H1 (cell line): ENCODE measurements at regions not wholly inside any gene's neighbourhood (a gene's known extent, or its start where the extent isn't known, plus 50 kb on each side); places are given as distances from the start of the nearest gene placed in this dataset.

ENCODE experiments used
- CTCF ChIA-PET: fragments of 300-600 bp; sonication (Branson Sonifier 250); formaldehyde crosslinking; loops from one replicate; lab custom pipeline; 2021; ENCODE audit not compliant: partially characterized antibody; lab: Charles Lee
- POLR2A ChIA-PET: fragments of 300-600 bp; sonication (Branson Sonifier 250); formaldehyde crosslinking; loops from one replicate; lab custom pipeline; 2021; ENCODE audit warnings: inconsistent platforms; ENCODE audit not compliant: partially characterized antibody; lab: Charles Lee
- DNase-seq, 2 experiments: peaks; one replicate each; pipeline versions ENCODE4 v3.0.0 to v3.0.0-alpha.2; 2010 to 2022; ENCODE audit warnings: low spot score in 2 of 2, low read depth in 1 of 2, mixed read lengths in 1 of 2
- FAIRE-seq: peaks from 2 replicates; lab custom pipeline; 2011; peaks lifted over from hg19 to GRCh38; lab: Jason Lieb, UNC
- H2AFZ ChIP-seq: 2 replicates; pipeline ENCODE4 v1.8.1; 2012; ENCODE audit warnings: low read length, inconsistent platforms
- H2AK5ac ChIP-seq: 2 replicates; pipeline ENCODE4 v1.6.1; 2013; ENCODE audit warnings: low read depth, low read length
- H2BK120ac ChIP-seq: replicated peaks from 2 replicates; pipeline ENCODE3; 2013; ENCODE audit warnings: low read depth, low read length, inconsistent platforms
- H2BK12ac ChIP-seq: 2 replicates; pipeline ENCODE4 v1.6.1; 2013; ENCODE audit warnings: low read depth, low read length
- H2BK15ac ChIP-seq: 2 replicates; pipeline ENCODE4 v1.6.1; 2013; ENCODE audit warnings: low read length
- H2BK20ac ChIP-seq: 2 replicates; pipeline ENCODE4 v1.6.1; 2013; ENCODE audit warnings: low read length
- H2BK5ac ChIP-seq: 2 replicates; pipeline ENCODE4 v1.6.1; 2013; ENCODE audit warnings: low read depth, low read length
- H3K14ac ChIP-seq: 2 replicates; pipeline ENCODE4 v1.6.1; 2013; ENCODE audit warnings: inconsistent platforms; ENCODE audit not compliant: insufficient read length
- H3K18ac ChIP-seq: 2 replicates; pipeline ENCODE4 v1.6.1; 2013; ENCODE audit warnings: low read length; ENCODE audit errors: extremely low read depth
- H3K23ac ChIP-seq: 2 replicates; pipeline ENCODE4 v1.6.1; 2013; ENCODE audit warnings: inconsistent platforms; ENCODE audit not compliant: insufficient read length
- H3K23me2 ChIP-seq: 2 replicates; pipeline ENCODE4 v1.6.1; 2013; ENCODE audit warnings: low read depth, low read length
- H3K27ac ChIP-seq: 2 replicates; pipeline ENCODE4 v1.6.1; 2011; ENCODE audit warnings: low read depth, low read length, inconsistent platforms
- H3K27me3 ChIP-seq, 4 experiments: replicated peaks in 1 of 4; 1 replicate in 1 of 4; 2 replicates in 3 of 4; pipeline versions ENCODE4 v1.6.1 to v1.8.1; 2011 to 2013; ENCODE audit warnings: low read length in 3 of 4, mild to moderate bottlenecking in 3 of 4, inconsistent platforms in 2 of 4, mixed read lengths in 2 of 4, moderate library complexity in 1 of 4; ENCODE audit not compliant: control insufficient read depth in 3 of 4, insufficient read depth in 3 of 4; ENCODE audit errors: extremely low read depth in 1 of 4
- H3K36me3 ChIP-seq, 4 experiments: 2 replicates each; pipeline versions ENCODE4 v1.6.1 to v1.8.1; 2011 to 2013; ENCODE audit warnings: mild to moderate bottlenecking in 4 of 4, low read length in 3 of 4, moderate library complexity in 2 of 4, control low read depth in 1 of 4, inconsistent platforms in 1 of 4; ENCODE audit not compliant: insufficient read depth in 4 of 4, control insufficient read depth in 2 of 4
- H3K4ac ChIP-seq: replicated peaks from 2 replicates; pipeline ENCODE3; 2013; ENCODE audit warnings: low read length, low read depth, mixed read lengths, inconsistent platforms; ENCODE audit not compliant: insufficient read length
- H3K4me1 ChIP-seq, 4 experiments: replicated peaks in 1 of 4; 1 replicate in 1 of 4; 2 replicates in 3 of 4; pipeline versions ENCODE4 v1.6.1 to v1.8.1; 2011 to 2013; ENCODE audit warnings: low read length in 3 of 4, inconsistent platforms in 2 of 4, mixed read lengths in 1 of 4; ENCODE audit not compliant: insufficient read depth in 4 of 4, control insufficient read depth in 3 of 4
- H3K4me2 ChIP-seq, 2 experiments: 2 replicates each; pipeline versions ENCODE4 v1.6.1 to v1.8.1; 2011 to 2013; ENCODE audit warnings: low read depth in 2 of 2, low read length in 2 of 2, control low read depth in 1 of 2, inconsistent platforms in 1 of 2, mild to moderate bottlenecking in 1 of 2; ENCODE audit not compliant: insufficient read depth in 1 of 2
- H3K4me3 ChIP-seq, 4 experiments: fragments of 200-600, 300-600 bp in 1 of 4; sonication (generic), shearing (Covaris generic), sonication (Bioruptor Twin) in 1 of 4; 2 replicates each; pipeline versions ENCODE4 v1.5.1 to v1.8.1; 2011 to 2016; ENCODE audit warnings: low read length in 4 of 4, low read depth in 3 of 4, control low read depth in 2 of 4, inconsistent platforms in 2 of 4, mild to moderate bottlenecking in 2 of 4, mixed read lengths in 1 of 4, moderate library complexity in 1 of 4; ENCODE audit not compliant: insufficient read depth in 2 of 4; ENCODE audit errors: extremely low read depth in 1 of 4
- H3K56ac ChIP-seq: replicated peaks from 2 replicates; pipeline ENCODE3; 2013; ENCODE audit warnings: low read depth, mild to moderate bottlenecking, mixed read lengths, low read length, inconsistent platforms; ENCODE audit not compliant: insufficient read length
- H3K79me1 ChIP-seq: 2 replicates; pipeline ENCODE4 v1.6.1; 2013; ENCODE audit warnings: low read depth, low read length, control low read depth
- H3K79me2 ChIP-seq, 2 experiments: 2 replicates each; pipeline versions ENCODE4 v1.6.1 to v1.8.1; 2012 to 2013; ENCODE audit warnings: low read length in 2 of 2, mild to moderate bottlenecking in 2 of 2, inconsistent platforms in 1 of 2; ENCODE audit not compliant: insufficient read depth in 2 of 2, control insufficient read depth in 1 of 2
- H3K9ac ChIP-seq, 4 experiments: replicated peaks in 1 of 4; 1 replicate in 1 of 4; 2 replicates in 3 of 4; pipeline versions ENCODE4 v1.6.1 to v1.8.1; 2011 to 2013; ENCODE audit warnings: low read depth in 3 of 4, low read length in 3 of 4, control low read depth in 2 of 4, mild to moderate bottlenecking in 2 of 4, moderate library complexity in 2 of 4, inconsistent platforms in 1 of 4; ENCODE audit errors: extremely low read depth in 1 of 4
- H3K9me3 ChIP-seq, 2 experiments: 2 replicates each; pipeline versions ENCODE4 v1.6.1 to v1.8.1; 2012 to 2013; ENCODE audit warnings: mild to moderate bottlenecking in 2 of 2, moderate library complexity in 2 of 2, control low read depth in 1 of 2, inconsistent platforms in 1 of 2, low read depth in 1 of 2, low read length in 1 of 2, mixed read lengths in 1 of 2; ENCODE audit not compliant: insufficient read depth in 2 of 2
- H4K20me1 ChIP-seq, 2 experiments: replicated peaks in 1 of 2; 2 replicates each; pipeline versions ENCODE3 to v1.8.1; 2011 to 2013; ENCODE audit warnings: inconsistent platforms in 2 of 2, low read length in 2 of 2, mild to moderate bottlenecking in 1 of 2; ENCODE audit not compliant: insufficient read depth in 2 of 2, control insufficient read depth in 1 of 2
- H4K5ac ChIP-seq: 2 replicates; pipeline ENCODE4 v1.6.1; 2013; ENCODE audit warnings: low read length, low read depth, mixed read lengths, inconsistent platforms; ENCODE audit not compliant: insufficient read length
- H4K8ac ChIP-seq: 2 replicates; pipeline ENCODE4 v1.8.0; 2013; ENCODE audit warnings: mild to moderate bottlenecking, moderate library complexity, low read length, inconsistent platforms; ENCODE audit not compliant: insufficient read depth; ENCODE audit errors: extremely low read depth
- H4K91ac ChIP-seq: replicated peaks from 2 replicates; pipeline ENCODE3; 2013; ENCODE audit warnings: low read length, mixed read lengths, inconsistent platforms; ENCODE audit not compliant: insufficient read length
- ASH2L ChIP-seq: fragments of 200-600, 300-600 bp; sonication (generic); IDR thresholded peaks from one replicate; pipeline ENCODE4 v1.7.1; 2017; ENCODE audit warnings: low read length
- ATF2 ChIP-seq: IDR thresholded peaks from 2 replicates; pipeline ENCODE4 v1.6.1; 2012; ENCODE audit warnings: low read length, inconsistent platforms
- HDAC6 ChIP-seq: IDR thresholded peaks from one replicate; pipeline ENCODE4 v1.7.1; 2012; ENCODE audit warnings: low read depth, mild to moderate bottlenecking, inconsistent platforms, low read length, moderate library complexity
- MAFK ChIP-seq: IDR thresholded peaks from 2 replicates; pipeline ENCODE4 v1.6.1; 2012; ENCODE audit warnings: low read depth, mild to moderate bottlenecking, improper control_type of control experiment, low read length
- RFX5 ChIP-seq: IDR thresholded peaks from 2 replicates; pipeline ENCODE4 v1.6.1; 2011; ENCODE audit warnings: low read depth, low read length, improper control_type of control experiment, borderline replicate concordance
- RNF2 ChIP-seq: fragments of 200-900, 300-1000 bp; sonication (generic); IDR thresholded peaks from 2 replicates; pipeline ENCODE4 v1.7.1; 2016; ENCODE audit warnings: borderline replicate concordance, low read depth, mild to moderate bottlenecking, antibody characterized with exemption, low read length; ENCODE audit not compliant: poor library complexity, severe bottlenecking; ENCODE audit errors: missing control alignments
- SP2 ChIP-seq: IDR thresholded peaks from 2 replicates; pipeline ENCODE4 v1.6.1; 2012; ENCODE audit warnings: mild to moderate bottlenecking, low read length, inconsistent platforms
- WGBS, 2 experiments: shearing (Covaris generic) in 1 of 2; methylation state at CpG; one replicate each; pipeline versions ENCODE4 v1.1.6 to v1.1.7; 2013 to 2015; ENCODE audit warnings: low lambda C conversion rate in 2 of 2, mixed read lengths in 2 of 2, inconsistent platforms in 1 of 2, low coverage in 1 of 2, missing lambda C conversion rate in 1 of 2; ENCODE audit not compliant: insufficient replicate concordance in 2 of 2, insufficient coverage in 1 of 2, insufficient read length in 1 of 2; ENCODE audit errors: extremely low coverage in 1 of 2, missing lambda C conversion rate in 1 of 2; 5-methylcytosine and 5-hydroxymethylcytosine counted together

- no peak overlapping the region for H2BK15ac ChIP-seq
- DNase-seq (no peak), FAIRE-seq (no peak)
- H3K79me2 ChIP-seq, result no peaks in the 10 kb centered on the region
- POLR2A ChIA-PET, result no interaction called here
- no peak overlapping the region for H3K27ac ChIP-seq
- CTCF ChIA-PET, result no interaction called here
- H2AK5ac ChIP-seq, result no peak overlapping the region
- no peak overlapping the region for H3K14ac ChIP-seq
- TF ChIP-seq ASH2L (no peak), RFX5 (no peak), MAFK (peak; percentile 36; the same call in 1 of the 2 replicates), SP2 (no peak), HDAC6 (no peak), ATF2 (no peak), RNF2 (no peak)
- H3K9ac ChIP-seq, result no peak overlapping the region
- no peak overlapping the region for H3K4ac ChIP-seq
- no peak overlapping the region for H4K8ac ChIP-seq
- no peak overlapping the region for H2BK20ac ChIP-seq
- no peak overlapping the region for H2BK5ac ChIP-seq
- no peaks in the 10 kb centered on the region for H3K36me3 ChIP-seq
- H3K79me1 ChIP-seq, result no peaks in the 10 kb centered on the region
- no peak overlapping the region for H2BK12ac ChIP-seq
- H4K20me1 ChIP-seq, result no peaks in the 10 kb centered on the region
- no peak overlapping the region for H3K18ac ChIP-seq
- no peaks in the 10 kb centered on the region for H3K23me2 ChIP-seq
- peak overlapping the region; percentile 84; the same call in 1 of the 2 replicates for H2AFZ ChIP-seq
- peaks cover 0 to 8% (median 1%) of the 10 kb centered on the region in 4 experiments; a peak in 1 of 7 replicates for H3K4me1 ChIP-seq
- no peak overlapping the region for H3K4me3 ChIP-seq
- H3K27me3 ChIP-seq, result no peaks in the 10 kb centered on the region
- H3K9me3 ChIP-seq, result no peaks in the 10 kb centered on the region
- WGBS, 2 experiments, result 65% methylated on average over 1 of the region's 1 CpG; no CpG with 5 or more reads in 1 of the 2 experiments
- H3K56ac ChIP-seq, result no peak overlapping the region
- no peak overlapping the region for H4K5ac ChIP-seq
- no peak overlapping the region for H3K4me2 ChIP-seq
- no peak overlapping the region for H4K91ac ChIP-seq
- H3K23ac ChIP-seq, result no peak overlapping the region
- H2BK120ac ChIP-seq, result no peak overlapping the region
Measured at GRCh38 chr3:82262193-82262592, 500.7 kb upstream of the GBE1 start.
